IgD-negative memory B cell (primary cell): ENCODE measurements at regions not wholly inside any gene's neighbourhood (a gene's known extent, or its start where the extent isn't known, plus 50 kb on each side); places are given as distances from the start of the nearest gene placed in this dataset.
"Not testable (repeated sequence)": the region's sequence is repeated elsewhere in the genome, so short reads cannot be mapped to it uniquely, and the experiment has no call there.

Experiments
- H3K27ac Mint-ChIP-seq, 3 donors: one replicate each; pipeline ENCODE4 v1.8.0; 2020 to 2022; ENCODE audit warnings: mild to moderate bottlenecking in 3 of 3, mixed read lengths in 3 of 3, moderate library complexity in 1 of 3
- H3K27me3 Mint-ChIP-seq: one replicate; pipeline ENCODE4 v1.8.0; 2021; ENCODE audit warnings: mixed read lengths
- H3K36me3 Mint-ChIP-seq: one replicate; pipeline ENCODE4 v1.8.0; 2020; ENCODE audit warnings: mild to moderate bottlenecking, mixed read lengths
- H3K4me1 Mint-ChIP-seq, 3 donors: one replicate each; pipeline ENCODE4 v1.8.0; 2020 to 2022; ENCODE audit warnings: mixed read lengths in 3 of 3, mild to moderate bottlenecking in 1 of 3
- H3K4me3 Mint-ChIP-seq, 4 donors: one replicate each; pipeline ENCODE4 v1.8.0; 2020 to 2022; ENCODE audit warnings: mild to moderate bottlenecking in 4 of 4, mixed read lengths in 4 of 4, moderate library complexity in 3 of 4
- H3K9me3 Mint-ChIP-seq, 3 donors: one replicate each; pipeline ENCODE4 v1.8.0; 2020 to 2021; ENCODE audit warnings: mixed read lengths in 3 of 3, mild to moderate bottlenecking in 1 of 3

DNA sequence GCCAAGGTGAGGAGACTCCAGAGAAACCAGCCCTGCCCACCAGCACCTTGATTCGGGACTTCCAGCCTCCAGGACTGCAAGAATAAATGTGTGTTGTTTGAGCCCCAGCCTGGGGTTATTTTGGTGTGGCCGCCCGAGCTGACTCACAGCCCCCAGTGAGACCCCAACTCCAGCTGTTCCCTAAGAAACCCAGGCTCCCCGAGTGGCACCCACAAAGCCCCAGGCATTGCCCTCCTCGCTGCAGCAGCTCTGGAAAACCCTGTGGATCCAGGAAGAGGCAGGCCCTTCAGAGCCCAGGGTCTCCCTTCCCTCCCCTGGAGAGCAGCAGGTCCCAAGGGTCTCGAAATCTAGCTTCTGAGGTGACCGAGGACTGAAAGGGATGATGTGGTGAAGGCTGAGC is 69.2 kb upstream of the PPP1R26 start:
- peaks cover 10% of the 10 kb centered on the region for H3K27me3 Mint-ChIP-seq
- no peak overlapping the region for H3K27ac Mint-ChIP-seq
- no peak overlapping the region for H3K4me3 Mint-ChIP-seq
- H3K9me3 Mint-ChIP-seq, result peaks cover 0 to 3% (median 0%) of the 10 kb centered on the region in 3 donors
- no peaks in the 10 kb centered on the region for H3K4me1 Mint-ChIP-seq
- H3K36me3 Mint-ChIP-seq, result no peaks in the 10 kb centered on the region

DNA sequence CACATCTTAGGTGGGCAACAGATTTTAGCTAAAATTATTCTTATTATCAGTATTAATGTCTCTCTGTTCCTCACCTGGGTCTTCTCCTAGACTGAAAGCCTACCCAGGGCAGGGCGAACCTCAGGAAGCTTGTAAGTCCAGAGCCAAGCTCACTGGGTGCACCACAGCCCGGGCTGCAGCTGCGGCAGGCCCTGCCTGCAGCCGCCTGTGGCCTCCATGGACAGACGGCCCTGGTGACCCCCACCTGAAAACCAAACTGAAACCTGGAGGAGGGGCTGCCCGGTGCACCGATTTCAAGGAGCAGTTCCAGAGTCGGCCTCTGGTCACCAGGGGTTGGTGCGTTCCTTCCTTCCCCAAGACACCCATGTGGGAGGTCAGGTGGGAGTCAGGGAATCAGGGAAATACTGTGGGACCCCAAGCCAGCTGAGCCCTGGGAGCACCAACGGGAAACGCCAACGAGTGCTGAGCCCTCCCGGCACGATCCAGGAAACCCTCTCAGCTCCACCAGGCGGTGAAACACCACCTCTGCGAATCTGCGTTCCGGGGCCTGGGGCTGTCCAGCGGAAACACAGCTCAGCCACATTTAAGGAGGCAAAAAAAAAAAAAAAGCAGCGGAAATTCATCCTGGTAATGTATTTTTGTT is 68.6 kb upstream of the PPP1R26 start:
- H3K4me3 Mint-ChIP-seq, result no peak overlapping the region
- no peak overlapping the region for H3K27ac Mint-ChIP-seq
- H3K4me1 Mint-ChIP-seq, result no peaks in the 10 kb centered on the region
- peaks cover 0 to 3% (median 0%) of the 10 kb centered on the region in 3 donors for H3K9me3 Mint-ChIP-seq
- peaks cover 10% of the 10 kb centered on the region for H3K27me3 Mint-ChIP-seq
- H3K36me3 Mint-ChIP-seq, result no peaks in the 10 kb centered on the region

DNA sequence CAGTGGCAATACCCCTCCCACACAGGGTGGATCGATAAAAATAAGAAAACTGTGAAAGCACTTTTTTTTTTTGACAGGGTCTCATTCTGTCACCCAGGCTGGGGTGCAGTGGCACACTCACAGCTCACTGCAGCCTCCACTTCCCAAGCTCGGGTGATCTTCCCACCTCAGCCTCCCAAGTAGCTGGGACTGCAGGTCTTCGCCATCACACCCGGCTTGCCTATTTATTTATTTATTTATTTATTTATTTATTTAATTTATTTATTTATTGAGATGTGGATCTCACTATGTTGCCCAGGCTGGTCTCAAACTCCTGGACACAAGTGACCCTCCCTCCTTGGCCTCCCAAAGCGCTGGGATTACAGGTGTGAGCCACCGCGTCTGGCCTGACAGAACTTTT is 68.0 kb upstream of the PPP1R26 start:
- peaks cover 10% of the 10 kb centered on the region for H3K27me3 Mint-ChIP-seq
- not testable (repeated sequence) for H3K27ac Mint-ChIP-seq, H3K4me3 Mint-ChIP-seq, H3K36me3 Mint-ChIP-seq, H3K9me3 Mint-ChIP-seq, H3K4me1 Mint-ChIP-seq

DNA sequence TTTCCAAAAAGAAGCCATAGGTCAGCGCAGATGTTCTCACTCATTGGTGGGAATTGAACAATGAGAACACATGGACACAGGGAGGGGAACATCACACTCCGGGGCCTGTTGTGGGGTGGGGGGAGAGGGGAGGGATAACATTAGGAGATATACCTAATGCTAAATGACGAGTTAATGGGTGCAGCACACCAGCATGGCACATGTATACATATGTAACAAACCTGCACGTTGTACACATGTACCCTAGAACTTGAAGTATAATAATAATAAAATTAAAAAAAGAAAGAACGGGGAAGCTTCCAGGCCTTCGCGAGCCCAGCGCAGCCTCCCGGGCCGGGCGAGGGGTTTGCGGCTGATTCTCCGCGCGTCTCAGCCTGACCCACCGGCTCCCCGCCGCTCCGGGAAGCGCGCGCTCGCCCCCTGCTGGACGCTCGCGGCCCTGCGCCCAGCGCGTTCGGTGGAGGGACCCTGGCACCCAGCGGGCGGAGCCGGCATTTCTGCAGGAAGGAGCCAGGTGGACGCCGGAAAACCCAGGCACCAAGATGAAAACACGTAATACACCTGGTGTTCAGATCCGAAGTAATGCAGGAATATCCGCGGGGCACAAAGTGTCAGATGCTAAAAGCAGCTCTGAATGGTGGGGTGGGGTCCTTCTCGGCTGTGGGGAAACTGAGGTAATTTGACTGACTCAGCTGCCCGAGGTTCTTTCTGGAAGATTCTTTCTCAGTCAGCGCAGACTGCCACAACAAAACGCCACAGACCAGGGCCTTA is 67.1 kb upstream of the PPP1R26 start:
- not testable (repeated sequence) for H3K4me3 Mint-ChIP-seq, H3K36me3 Mint-ChIP-seq, H3K4me1 Mint-ChIP-seq, H3K9me3 Mint-ChIP-seq
- peak overlapping the region in 1 of 3 donors; percentile 57 for H3K27ac Mint-ChIP-seq
- H3K27me3 Mint-ChIP-seq, result peaks cover 10% of the 10 kb centered on the region

DNA sequence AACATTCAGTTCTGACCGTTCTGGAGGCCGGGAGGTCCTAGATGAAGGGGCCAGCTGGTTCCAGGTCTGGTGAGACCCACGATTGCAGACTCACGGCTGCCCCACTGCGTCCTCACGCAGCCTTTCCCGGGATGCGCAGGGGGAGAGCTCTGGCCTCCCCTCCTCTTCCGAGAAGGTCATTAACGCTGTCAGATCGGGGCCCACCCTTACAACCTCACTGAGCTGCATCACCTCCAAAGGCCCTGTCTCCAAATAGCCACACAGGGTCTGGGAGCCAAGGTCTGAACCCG is 66.6 kb upstream of the PPP1R26 start:
- Mint-ChIP-seq H3K4me1 (no peaks in the 10 kb centered on the region), H3K4me3 (no peak overlapping the region), H3K27me3 (peaks cover 8% of the 10 kb centered on the region), H3K9me3 (no peaks in the 10 kb centered on the region), H3K27ac (no peak overlapping the region), H3K36me3 (no peaks in the 10 kb centered on the region)

DNA sequence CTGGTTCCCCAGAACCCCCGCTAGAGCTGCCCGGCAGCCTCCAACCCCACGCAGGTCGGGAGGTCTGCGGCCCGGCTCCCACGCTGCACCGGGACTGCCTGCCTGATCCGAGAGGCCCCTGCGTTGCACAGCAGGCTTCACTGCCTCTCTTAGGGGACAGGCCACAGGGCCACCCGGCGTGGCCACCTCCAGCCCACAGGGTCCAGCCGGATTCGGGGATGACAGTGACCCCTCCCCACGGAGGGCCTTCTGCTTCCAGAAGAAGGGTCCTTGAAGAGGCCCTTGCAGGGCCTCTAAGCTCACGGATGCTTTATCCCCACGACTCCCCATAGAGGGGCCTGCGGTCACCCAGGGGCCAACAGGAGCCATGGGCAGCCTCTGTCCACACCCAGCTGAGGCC is 66.1 kb upstream of the PPP1R26 start:
- Mint-ChIP-seq H3K27ac (no peak overlapping the region), H3K27me3 (peaks cover 6% of the 10 kb centered on the region), H3K9me3 (no peaks in the 10 kb centered on the region), H3K4me1 (no peaks in the 10 kb centered on the region), H3K36me3 (no peaks in the 10 kb centered on the region), H3K4me3 (no peak overlapping the region)

DNA sequence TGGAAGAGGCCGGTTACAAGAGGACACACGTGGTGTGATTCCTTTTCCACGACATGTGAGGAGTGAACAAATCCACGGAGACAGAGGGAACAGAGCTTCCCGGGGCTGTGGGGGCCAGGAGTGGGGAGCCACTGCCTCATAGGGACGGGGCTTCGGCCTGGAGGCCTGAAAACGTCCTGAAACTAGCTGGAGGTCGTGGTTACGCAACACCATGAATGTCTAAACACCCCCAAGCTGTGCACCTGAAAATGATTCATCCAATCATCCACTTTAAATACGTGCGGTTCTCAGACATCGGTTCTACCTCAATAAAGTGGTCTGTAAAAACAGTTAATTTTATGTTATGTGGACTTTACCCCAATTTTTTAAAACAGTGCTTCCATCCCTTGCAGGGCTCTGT is 65.3 kb upstream of the PPP1R26 start:
- no peak overlapping the region for H3K4me3 Mint-ChIP-seq
- H3K27me3 Mint-ChIP-seq, result peaks cover 6% of the 10 kb centered on the region
- H3K36me3 Mint-ChIP-seq, result no peaks in the 10 kb centered on the region
- H3K27ac Mint-ChIP-seq, result no peak overlapping the region
- no peaks in the 10 kb centered on the region for H3K9me3 Mint-ChIP-seq
- H3K4me1 Mint-ChIP-seq, result no peaks in the 10 kb centered on the region

DNA sequence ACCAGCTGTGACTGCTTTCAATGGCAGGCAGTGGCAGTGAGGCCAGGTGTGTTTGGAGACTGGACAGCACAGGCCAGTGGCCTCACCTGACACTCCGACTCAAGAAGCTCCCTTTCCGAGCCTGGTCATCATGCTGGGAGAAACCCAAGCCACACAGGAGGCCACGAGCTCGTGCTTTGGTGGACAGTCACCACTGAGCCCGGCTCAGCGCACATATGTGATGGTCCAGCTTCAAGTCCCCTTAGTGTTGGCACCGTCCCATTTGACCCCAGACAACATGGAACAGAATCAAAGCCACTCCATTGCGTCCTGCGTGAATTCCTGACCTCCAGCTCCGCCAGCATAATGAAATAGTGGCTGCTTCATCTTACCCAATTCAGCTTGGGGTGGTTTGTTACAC is 64.0 kb upstream of the PPP1R26 start:
- Mint-ChIP-seq H3K4me3 (no peak overlapping the region), H3K27ac (no peak overlapping the region), H3K4me1 (no peaks in the 10 kb centered on the region), H3K36me3 (no peaks in the 10 kb centered on the region), H3K9me3 (no peaks in the 10 kb centered on the region), H3K27me3 (peaks cover 8% of the 10 kb centered on the region)

DNA sequence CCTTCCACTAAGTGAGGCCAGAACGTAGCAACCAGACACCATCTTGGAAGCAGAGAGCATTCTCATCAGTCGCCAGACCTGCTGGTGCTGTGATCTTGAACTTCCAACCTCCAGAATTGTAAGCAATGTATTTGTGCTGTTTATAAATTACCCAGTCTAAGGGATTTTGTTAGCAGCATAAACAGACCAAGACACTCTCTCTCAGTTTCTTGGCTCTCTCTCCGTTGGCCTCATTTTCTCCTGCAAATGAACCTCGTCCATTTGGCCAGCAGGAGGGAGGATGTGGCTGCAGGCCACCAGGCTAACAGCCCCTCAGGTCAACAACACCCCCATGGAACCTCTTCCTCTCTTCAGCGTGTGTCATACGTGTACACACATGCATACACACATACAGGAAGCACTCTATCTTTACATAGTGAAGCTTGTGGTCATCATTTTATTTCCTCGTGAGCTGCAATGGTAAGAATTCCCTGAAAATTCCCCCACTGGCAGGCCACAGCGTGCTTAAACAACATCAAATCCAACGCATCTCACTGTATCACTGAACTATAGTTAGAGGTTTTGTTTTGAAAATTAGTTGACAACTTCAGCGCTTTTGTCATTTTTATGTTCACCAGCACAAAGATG is 62.8 kb upstream of the PPP1R26 start:
- Mint-ChIP-seq H3K9me3 (no peaks in the 10 kb centered on the region), H3K27me3 (peaks cover 13% of the 10 kb centered on the region), H3K4me3 (no peak overlapping the region), H3K27ac (peak overlapping the region in 1 of 3 donors; percentile 80), H3K36me3 (no peaks in the 10 kb centered on the region), H3K4me1 (no peaks in the 10 kb centered on the region)

DNA sequence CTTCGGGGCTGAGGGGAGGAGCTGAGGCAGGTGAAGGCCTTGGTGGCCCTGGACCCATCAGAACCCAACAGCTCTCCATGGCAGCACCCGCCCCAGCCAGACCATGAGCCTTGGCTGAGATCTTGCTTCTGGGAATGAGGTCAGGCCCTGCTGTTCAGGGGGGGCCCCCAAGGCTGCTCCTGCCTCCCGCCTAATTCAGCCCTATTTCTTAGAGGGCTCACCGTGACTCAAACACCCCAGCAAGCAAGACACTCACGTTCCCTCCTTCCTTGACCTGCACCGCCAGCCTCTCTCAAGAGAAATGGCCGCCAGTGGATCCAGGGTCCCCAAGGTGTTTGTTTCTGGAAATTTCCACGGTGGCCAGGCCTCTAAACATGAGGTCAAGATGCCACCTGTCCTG is 61.4 kb upstream of the PPP1R26 start:
- H3K36me3 Mint-ChIP-seq, result no peaks in the 10 kb centered on the region
- H3K9me3 Mint-ChIP-seq, result no peaks in the 10 kb centered on the region
- peaks cover 14% of the 10 kb centered on the region for H3K27me3 Mint-ChIP-seq
- H3K27ac Mint-ChIP-seq, result peak overlapping the region in 1 of 3 donors; percentile 44
- no peak overlapping the region for H3K4me3 Mint-ChIP-seq
- no peaks in the 10 kb centered on the region for H3K4me1 Mint-ChIP-seq

DNA sequence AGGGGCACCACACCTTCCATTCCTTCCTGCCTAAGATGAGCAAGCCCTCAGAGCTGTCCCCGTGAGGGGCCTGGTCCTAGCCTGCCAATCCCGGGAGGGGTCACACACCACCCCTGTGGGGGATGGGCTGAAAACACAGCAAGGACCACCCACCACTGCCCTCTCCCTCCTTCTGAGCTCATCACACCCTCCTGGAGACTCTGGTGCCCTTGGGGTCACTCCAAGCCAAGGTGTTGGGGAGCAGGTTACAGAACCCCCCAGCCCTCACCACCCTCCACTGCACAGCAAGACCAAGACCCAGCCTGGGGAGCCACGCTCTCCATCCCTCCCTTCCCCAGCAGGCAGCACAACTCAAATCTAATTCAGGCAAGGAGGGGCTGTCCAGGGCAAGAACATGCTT is 60.5 kb upstream of the PPP1R26 start:
- no peaks in the 10 kb centered on the region for H3K36me3 Mint-ChIP-seq
- peaks cover 11% of the 10 kb centered on the region for H3K27me3 Mint-ChIP-seq
- no peak overlapping the region for H3K4me3 Mint-ChIP-seq
- peaks cover 0 to 3% (median 0%) of the 10 kb centered on the region in 3 donors for H3K4me1 Mint-ChIP-seq
- H3K9me3 Mint-ChIP-seq, result peaks cover 0 to 7% (median 0%) of the 10 kb centered on the region in 3 donors
- H3K27ac Mint-ChIP-seq, result no peak overlapping the region

DNA sequence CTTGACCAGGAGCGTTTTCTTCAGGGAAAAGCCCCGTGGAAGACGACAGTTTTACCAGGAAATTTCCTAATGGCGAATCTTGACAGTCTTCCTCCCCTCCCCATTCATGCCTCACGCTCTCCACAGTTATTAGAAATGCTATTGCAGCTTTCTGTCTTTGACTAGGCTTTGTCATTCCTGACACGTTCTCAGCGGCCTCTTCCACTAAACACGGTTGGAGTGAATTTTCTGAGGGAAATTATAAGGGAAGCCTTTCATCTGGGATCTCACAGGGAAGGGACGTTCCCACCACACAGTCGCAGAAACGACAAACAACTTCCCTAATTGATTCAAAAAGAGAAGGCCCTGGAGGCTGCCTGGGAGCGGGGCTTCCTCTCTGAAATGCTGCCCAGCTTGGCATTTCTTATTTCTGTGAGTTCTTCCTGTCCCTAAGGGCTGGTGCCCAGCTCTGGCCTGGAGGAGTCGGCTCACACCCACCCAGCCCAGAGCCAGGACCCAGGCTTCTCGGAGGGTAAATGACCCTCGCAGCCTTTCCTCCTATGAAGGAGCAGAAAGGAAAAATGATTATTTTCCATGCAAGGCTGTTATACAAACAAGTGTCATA is 57.1 kb upstream of the PPP1R26 start:
- Mint-ChIP-seq H3K4me1 (peaks cover 0 to 3% (median 0%) of the 10 kb centered on the region in 3 donors), H3K27ac (no peak overlapping the region), H3K36me3 (peaks cover 2% of the 10 kb centered on the region), H3K27me3 (peaks cover 13% of the 10 kb centered on the region), H3K9me3 (peaks cover 0 to 11% (median 2%) of the 10 kb centered on the region in 3 donors), H3K4me3 (no peak overlapping the region)

DNA sequence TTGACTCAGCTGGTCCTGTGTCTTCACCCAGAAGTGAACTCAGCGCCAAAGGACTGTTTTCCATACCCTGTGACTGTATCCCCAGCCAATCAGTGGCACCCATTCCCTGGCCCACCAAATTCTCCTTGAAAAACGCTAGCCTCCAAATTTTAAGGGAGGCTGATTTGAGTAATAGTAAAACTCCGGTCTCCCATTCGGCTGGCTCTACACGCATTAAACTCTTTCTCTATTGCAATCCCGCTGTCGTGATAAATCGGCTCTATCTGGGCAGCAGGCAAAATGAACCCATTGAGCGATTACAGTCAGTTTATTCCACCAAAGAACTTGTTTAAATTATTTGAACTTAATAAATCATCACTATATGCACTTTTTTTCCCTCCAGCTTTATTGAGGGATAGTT is 55.9 kb upstream of the PPP1R26 start:
- Mint-ChIP-seq H3K4me1 (peaks cover 0 to 3% (median 0%) of the 10 kb centered on the region in 3 donors), H3K4me3 (no peak overlapping the region), H3K9me3 (peaks cover 2 to 11% (median 2%) of the 10 kb centered on the region in 3 donors), H3K27ac (no peak overlapping the region), H3K36me3 (peaks cover 2% of the 10 kb centered on the region), H3K27me3 (peaks cover 16% of the 10 kb centered on the region)
